ENCODE measurements at regions not wholly inside any gene's neighbourhood (a gene's known extent, or its start where the extent isn't known, plus 50 kb on each side); places are given as distances from the start of the nearest gene placed in this dataset.
"Not testable (repeated sequence)": the region's sequence is repeated elsewhere in the genome, so short reads cannot be mapped to it uniquely, and the experiment has no call there.

DNA sequence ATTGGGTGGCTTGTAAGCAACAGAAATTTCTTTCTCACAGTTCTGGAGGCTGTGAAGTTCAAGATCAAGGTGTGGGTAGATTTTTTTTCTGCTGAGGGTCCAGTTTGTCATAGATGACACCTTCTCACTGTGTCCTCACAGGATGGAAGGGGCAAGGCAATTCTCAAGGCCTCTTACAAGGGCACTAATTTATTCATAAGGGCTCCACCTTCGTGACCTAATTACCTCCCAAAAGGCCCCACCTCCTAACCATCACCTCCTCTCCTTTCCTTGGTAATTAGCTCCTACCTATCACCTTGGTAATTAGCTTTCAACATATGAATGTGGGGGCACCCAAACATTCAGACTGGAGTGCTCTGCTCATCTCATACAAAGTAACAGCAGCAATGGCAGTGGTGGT, 92.3 kb upstream of the CD44 start:
- DNase-seq (ENCODE audit: low read depth) = no peak

DNA sequence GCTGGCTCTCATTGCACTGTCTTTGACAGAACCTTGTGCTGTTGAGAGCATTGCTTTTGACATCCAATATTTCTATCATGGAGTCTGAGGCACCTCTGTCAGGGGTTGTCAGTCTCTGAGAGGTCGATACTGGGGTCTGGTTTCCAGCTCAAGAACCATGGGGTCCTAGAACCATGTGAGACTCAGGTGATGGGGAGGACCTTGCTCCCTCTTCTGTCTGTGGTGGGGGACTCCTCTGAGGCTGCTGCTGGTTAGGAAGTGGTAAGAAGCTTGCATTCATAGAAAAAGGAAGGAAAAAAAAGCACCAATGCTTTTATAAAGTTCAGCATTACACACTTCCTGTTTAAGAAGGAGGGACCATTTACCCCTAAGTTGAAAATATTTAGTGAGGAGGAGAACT, 91.8 kb upstream of the CD44 start:
- no peak for DNase-seq (ENCODE audit: low read depth)

DNA sequence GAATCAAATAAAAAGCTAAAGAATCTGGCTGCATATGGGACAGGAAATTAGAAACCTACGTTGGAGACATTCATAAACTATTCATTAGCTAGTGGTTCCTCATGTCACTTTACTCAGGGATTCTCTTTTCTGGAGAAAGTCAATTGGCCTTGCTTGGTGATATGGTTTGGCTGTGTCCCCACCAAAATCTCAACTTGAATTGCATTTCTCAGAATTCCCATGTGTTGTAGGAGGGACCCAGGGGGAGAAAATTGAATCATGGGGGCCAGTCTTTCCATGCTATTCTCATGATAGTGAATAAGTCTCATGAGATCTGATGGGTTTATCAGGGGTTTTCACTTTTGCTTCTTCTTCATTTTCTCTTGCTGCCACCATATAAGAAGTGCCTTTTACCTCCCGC, 91.2 kb upstream of the CD44 start:
- no peak for DNase-seq (ENCODE audit: low read depth)

- DNase-seq (ENCODE audit: low read depth) = not testable (repeated sequence)
Observed at GRCh38 chr11:35048346-35048745, 90.6 kb upstream of the CD44 start.

DNA sequence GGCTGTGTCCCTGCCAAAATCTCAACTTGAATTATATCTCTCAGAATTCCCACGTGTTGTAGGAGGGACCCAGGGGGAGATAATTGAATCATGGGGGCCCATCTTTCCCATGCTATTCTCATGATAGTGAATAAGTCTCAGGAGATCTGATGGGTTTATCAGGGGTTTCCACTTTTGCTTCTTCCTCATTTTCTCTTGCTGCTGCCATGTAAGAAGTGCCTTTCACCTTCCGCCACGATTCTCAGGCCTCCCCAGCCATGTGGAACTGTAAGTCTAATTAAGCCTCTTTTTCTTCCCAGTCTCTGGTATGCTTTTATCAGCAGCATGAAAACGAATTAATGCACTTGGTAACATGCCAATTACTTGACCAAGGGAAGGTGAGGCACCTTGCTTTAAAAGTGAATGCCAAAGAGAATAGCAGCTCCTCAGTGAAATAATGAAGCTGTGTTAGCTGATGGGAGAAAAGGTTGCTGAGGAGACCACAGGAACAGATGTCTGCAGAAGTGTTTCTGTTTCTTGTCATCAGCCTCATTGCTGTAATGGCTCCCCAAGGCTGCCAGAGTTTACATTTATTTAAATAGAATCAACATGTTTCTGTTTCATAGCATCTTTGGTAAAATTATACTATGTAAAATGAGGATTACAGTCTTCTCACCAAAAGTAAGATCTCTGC, 89.0 kb upstream of the CD44 start:
- no peak for DNase-seq (ENCODE audit: low read depth)

DNA sequence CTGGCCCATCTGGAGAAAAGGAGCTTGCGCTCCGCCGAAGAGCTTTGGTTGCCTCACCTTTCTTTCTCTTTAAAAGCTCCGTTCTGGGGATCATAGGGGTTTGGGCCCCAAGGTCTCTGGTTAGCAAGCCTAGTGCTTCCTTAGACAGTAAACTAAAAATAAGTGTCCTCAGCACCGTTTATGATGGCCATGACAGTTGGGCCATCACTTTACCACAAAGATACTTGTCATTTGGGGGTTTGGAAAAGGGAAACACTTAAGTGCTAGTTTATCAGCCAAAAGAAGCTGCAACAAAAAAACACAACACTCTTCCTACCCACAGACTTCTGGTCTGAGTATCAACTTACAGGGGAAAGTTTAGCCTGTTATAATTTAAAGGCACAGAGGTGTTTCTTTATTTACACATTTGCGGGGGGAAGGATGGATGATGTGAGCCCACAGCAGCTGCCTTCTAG, 88.4 kb upstream of the CD44 start:
- DNase-seq (ENCODE audit: low read depth) = no peak

GRCh38 chr11:35056391-35057093, 82.4 kb upstream of the CD44 start:
- no peak for DNase-seq (ENCODE audit: low read depth)

DNA sequence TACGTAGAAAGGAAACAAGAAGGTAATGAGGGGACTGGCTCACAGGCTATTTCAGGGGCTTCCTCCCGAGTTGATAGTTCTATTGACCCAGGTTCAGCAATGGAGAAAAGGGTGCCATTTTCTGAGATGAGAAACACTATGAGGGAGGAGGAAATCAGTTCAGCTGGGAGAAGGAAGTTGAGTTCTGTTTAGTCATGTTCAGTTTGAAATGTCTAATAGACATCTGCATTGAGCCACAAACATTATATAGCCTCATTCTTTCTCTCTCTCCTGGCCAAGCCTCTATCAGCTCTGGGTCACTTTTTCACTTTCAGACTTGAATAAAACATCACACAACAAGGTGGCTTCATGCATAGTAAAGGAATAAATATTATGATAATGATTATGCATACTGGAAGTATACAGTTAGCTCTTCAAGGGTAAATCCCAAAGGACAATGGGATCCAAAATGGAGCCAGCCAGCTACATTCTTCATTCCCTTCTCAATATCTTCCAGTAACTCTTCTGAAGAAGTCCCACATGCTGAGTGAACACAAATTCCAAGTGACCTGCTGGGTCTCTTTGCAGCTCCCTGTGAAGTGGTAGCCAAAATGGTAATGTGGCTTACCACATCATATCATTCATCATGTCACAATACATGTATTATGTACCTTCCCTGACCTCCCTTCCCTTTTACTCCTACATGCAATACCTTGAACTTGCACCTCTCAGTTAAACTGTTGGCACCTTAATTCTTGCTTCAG, 80.9 kb upstream of the CD44 start:
- peak; percentile 57 for DNase-seq (ENCODE audit: low read depth)

- no peak for DNase-seq (ENCODE audit: low read depth)
Observed at GRCh38 chr11:35058669-35059434, 80.1 kb upstream of the CD44 start.

GRCh38 chr11:35061516-35062440, 77.2 kb upstream of the CD44 start:
- DNase-seq (ENCODE audit: low read depth) = no peak

- DNase-seq (ENCODE audit: low read depth) = no peak
Observed at GRCh38 chr11:35063488-35063931, 75.5 kb upstream of the CD44 start.

- DNase-seq (ENCODE audit: low read depth) = peak; percentile 60
Observed at GRCh38 chr11:35064114-35064800, 74.7 kb upstream of the CD44 start.

DNA sequence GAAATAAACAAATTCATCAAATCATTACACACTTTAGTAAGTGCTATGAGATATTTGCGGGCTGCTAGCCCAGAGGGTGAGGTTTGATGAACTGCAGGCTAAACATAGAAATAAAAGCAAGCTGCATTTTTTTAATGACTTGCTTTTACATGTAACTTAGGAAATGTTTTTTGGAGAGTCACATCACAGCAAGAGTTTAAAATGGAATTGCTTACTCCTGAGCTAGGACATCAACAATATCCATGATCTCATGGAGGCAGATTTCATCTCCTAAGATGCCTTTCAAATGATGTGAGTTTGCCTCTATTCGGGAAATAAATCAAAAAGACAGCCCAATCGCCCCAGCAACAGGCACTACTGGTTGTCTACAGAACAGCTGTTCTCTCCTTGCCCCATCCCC, 73.4 kb upstream of the CD44 start:
- DNase-seq (ENCODE audit: low read depth) = no peak

GRCh38 chr11:35066030-35066429, 72.9 kb upstream of the CD44 start:
- no peak for DNase-seq (ENCODE audit: low read depth)

- DNase-seq (ENCODE audit: low read depth) = no peak
Observed at GRCh38 chr11:35066783-35067423, 72.1 kb upstream of the CD44 start.

- DNase-seq (ENCODE audit: low read depth) = no peak
Observed at GRCh38 chr11:35071722-35072121, 67.2 kb upstream of the CD44 start.

DNA sequence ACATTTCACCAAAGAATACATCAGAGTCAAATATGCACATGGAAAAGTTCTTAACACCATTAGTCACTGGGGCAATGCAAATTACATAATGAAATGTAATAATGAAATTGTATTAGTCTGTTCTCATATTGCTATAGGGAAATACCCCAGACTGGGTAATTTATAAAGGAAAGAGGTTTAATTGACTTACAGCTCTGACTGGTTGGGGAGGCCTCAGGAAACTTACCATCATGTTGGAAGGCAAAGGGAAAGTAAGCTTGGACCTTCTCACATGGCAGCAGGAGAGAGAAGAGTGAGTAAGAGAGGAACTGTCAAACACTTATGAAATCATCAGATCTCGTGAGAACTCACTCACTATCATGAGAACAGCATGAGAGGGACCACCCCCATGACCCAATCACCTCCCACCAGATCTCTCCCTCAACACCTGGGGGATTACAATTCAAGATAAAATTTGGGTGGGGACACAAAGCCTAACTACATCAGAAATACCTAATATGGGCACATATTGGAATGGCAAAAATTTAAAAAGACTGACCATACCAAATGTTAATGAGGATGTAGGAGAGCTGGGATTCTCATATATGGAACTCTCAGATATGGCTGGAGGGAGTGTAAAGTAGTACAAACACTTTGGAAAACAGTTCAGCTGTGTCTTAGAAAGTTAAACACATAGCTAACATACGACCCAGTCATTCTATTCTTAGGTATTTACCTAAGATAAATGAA, 65.1 kb upstream of the CD44 start:
- no peak for DNase-seq (ENCODE audit: low read depth)

DNA sequence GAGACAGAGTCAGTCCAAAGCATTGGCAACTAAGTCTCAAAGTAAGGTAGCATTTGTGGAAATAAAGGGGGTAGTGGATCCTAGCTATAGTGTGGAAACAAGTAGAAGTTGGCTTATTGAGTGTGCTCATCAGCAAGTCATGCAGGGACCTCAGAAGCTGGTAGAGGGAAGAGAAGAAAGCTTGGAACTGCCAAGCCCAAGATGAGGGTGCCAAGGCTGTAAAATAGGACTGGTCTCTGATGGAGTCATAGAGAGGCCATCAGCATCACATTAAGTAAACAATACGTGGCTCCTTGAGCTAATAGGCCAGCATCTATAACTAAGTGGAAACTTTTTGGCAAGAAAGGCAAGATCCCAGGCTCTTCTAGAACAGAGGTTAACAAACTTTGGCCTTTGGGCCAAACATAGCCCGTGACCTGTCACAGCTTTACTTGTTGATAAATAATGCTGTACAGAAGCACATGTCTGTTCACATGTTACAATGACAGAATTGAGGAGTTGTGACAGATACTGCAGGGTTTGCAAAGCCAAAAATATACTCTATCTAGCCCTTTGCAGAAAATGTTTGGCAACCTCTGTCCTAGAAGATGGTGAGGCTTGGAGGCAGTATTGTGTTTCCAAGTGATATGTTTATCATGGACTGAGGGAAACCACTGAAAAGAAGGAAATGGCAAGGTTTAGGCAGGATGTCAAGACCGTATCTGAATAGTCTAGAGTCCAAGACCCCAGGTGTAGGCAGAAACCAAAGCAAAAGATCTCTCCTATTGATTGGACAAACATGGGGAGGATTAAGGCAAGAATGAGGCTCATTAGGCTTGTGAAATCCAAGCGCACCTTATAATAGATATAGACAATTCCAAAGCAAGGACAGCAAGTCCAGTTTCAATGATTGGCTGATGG, 62.5 kb upstream of the CD44 start:
- DNase-seq (ENCODE audit: low read depth) = no peak
